SK-N-SH treated with all-trans-retinoic acid at 6 μM for 48 hours (cell line): ENCODE measurements at regions not wholly inside any gene's neighbourhood (a gene's known extent, or its start where the extent isn't known, plus 50 kb on each side); places are given as distances from the start of the nearest gene placed in this dataset.

ENCODE experiments used
- ATAC-seq: fragments of 200-7000 bp; cut with Tn5 transposase; 3 replicates; pipeline ENCODE4 v1.9.1; 2020; ENCODE audit warnings: mild to moderate bottlenecking, moderate library complexity
- ARNTL ChIP-seq: fragments of 450-650 bp; formaldehyde crosslinking; IDR thresholded peaks from 2 replicates; pipeline ENCODE4 v1.5.0; 2020; ENCODE audit warnings: low read depth, mild to moderate bottlenecking, moderate library complexity, borderline replicate concordance
- BACH2 ChIP-seq: fragments of 250-450 bp; sonication (Bioruptor Pico); IDR thresholded peaks from 2 replicates; pipeline ENCODE4 v1.9.0; 2021; ENCODE audit warnings: mild to moderate bottlenecking, borderline replicate concordance
- CSDC2 ChIP-seq: fragments of 250-450 bp; sonication (Bioruptor Pico); IDR thresholded peaks from 2 replicates; pipeline ENCODE4 v1.5.0; 2020; ENCODE audit warnings: mild to moderate bottlenecking, moderate library complexity
- GLIS3 ChIP-seq: fragments of 250-450 bp; sonication (Bioruptor Pico); IDR thresholded peaks from 2 replicates; pipeline ENCODE4 v1.5.0; 2020; ENCODE audit warnings: mild to moderate bottlenecking, moderate library complexity
- ISL1 ChIP-seq: fragments of 250-450 bp; sonication (Bioruptor Pico); IDR thresholded peaks from 2 replicates; pipeline ENCODE4 v2.1.2; 2022; ENCODE audit warnings: mild to moderate bottlenecking, moderate library complexity
- OSR1 ChIP-seq: fragments of 250-450 bp; sonication (Bioruptor Pico); IDR thresholded peaks from 2 replicates; pipeline ENCODE4 v1.8.0; 2022; ENCODE audit warnings: moderate library complexity, mild to moderate bottlenecking, inconsistent platforms
- PATZ1 ChIP-seq: fragments of 250-450 bp; sonication (Bioruptor Pico); IDR thresholded peaks from 2 replicates; pipeline ENCODE4 v1.8.0; 2020; ENCODE audit warnings: mild to moderate bottlenecking, moderate library complexity, borderline replicate concordance
- POU6F1 ChIP-seq: fragments of 250-450 bp; sonication (Bioruptor Pico); IDR thresholded peaks from 2 replicates; pipeline ENCODE4 v1.8.0; 2021; ENCODE audit warnings: low read depth, mild to moderate bottlenecking, moderate library complexity, borderline replicate concordance
- RARB ChIP-seq: fragments of 250-450 bp; sonication (Bioruptor Pico); IDR thresholded peaks from 2 replicates; pipeline ENCODE4 v1.8.0; 2021; ENCODE audit warnings: mild to moderate bottlenecking, moderate library complexity
- SNAI2 ChIP-seq: fragments of 250-450 bp; sonication (Bioruptor Pico); IDR thresholded peaks from 2 replicates; pipeline ENCODE4 v1.5.0; 2020; ENCODE audit warnings: mild to moderate bottlenecking, moderate library complexity
- TOX ChIP-seq: fragments of 250-450 bp; sonication (Bioruptor Pico); IDR thresholded peaks from 2 replicates; pipeline ENCODE4 v1.8.0; 2021; ENCODE audit warnings: mild to moderate bottlenecking, moderate library complexity, borderline replicate concordance
- TSHZ2 ChIP-seq: fragments of 250-450 bp; sonication (Bioruptor Pico); IDR thresholded peaks from 2 replicates; pipeline ENCODE4 v1.5.0; 2020; ENCODE audit warnings: mild to moderate bottlenecking, moderate library complexity
- ZFP3 ChIP-seq: fragments of 250-450 bp; sonication (Bioruptor Pico); IDR thresholded peaks from 2 replicates; pipeline ENCODE4 v1.5.0; 2020; ENCODE audit warnings: mild to moderate bottlenecking, moderate library complexity
- ZFP30 ChIP-seq: fragments of 450-650 bp; formaldehyde crosslinking; IDR thresholded peaks from 2 replicates; pipeline ENCODE4 v1.5.0; 2022; ENCODE audit warnings: mild to moderate bottlenecking, moderate library complexity
- ZNF565 ChIP-seq: fragments of 450-650 bp; formaldehyde crosslinking; conservative IDR thresholded peaks from 2 replicates; pipeline ENCODE4 v1.5.0; 2020; ENCODE audit warnings: low read depth, mild to moderate bottlenecking, moderate library complexity
- ZNF70 ChIP-seq: fragments of 450-650 bp; formaldehyde crosslinking; IDR thresholded peaks from 2 replicates; pipeline ENCODE4 v1.5.0; 2020; ENCODE audit warnings: mild to moderate bottlenecking, moderate library complexity
- ZNF8 ChIP-seq: fragments of 450-650 bp; formaldehyde crosslinking; IDR thresholded peaks from 2 replicates; pipeline ENCODE4 v1.5.0; 2020; ENCODE audit warnings: mild to moderate bottlenecking, moderate library complexity
- TF ChIP-seq, protein P1 (sequence below): fragments of 250-450 bp; sonication (Bioruptor Pico); IDR thresholded peaks from 2 replicates; pipeline ENCODE4 v1.5.1; 2020; ENCODE audit warnings: low read depth, mild to moderate bottlenecking, moderate library complexity
- TF ChIP-seq, protein P2 (sequence below): fragments of 250-450 bp; sonication (Bioruptor Pico); IDR thresholded peaks from 2 replicates; pipeline ENCODE4 v1.5.1; 2021; ENCODE audit warnings: mild to moderate bottlenecking, moderate library complexity

- no peak for TF ChIP-seq POU6F1
These were observed 116.7 kb downstream of the MFAP3L start (continued) for GRCh38 chr4:169909479-169909878.

- no peak for ATAC-seq
- TF ChIP-seq ZFP3 (no peak), ISL1 (no peak), SNAI2 (no peak)
These were observed 118.5 kb downstream of the MFAP3L start for GRCh38 chr4:169907705-169908104.

GRCh38 chr4:169906821-169907220 lies 119.4 kb downstream of the MFAP3L start:
- TF ChIP-seq GLIS3 (CRISPR knock-in tag) (no peak), ZFP3 (no peak), RARB (CRISPR knock-in tag) (no peak), SNAI2 (no peak), ZNF565 (CRISPR knock-in tag) (no peak), OSR1 (CRISPR knock-in tag) (no peak), CSDC2 (CRISPR knock-in tag) (no peak), BACH2 (CRISPR knock-in tag) (no peak), TOX (CRISPR knock-in tag) (no peak), ZNF8 (CRISPR knock-in tag) (no peak), ZFP30 (CRISPR knock-in tag) (no peak), PATZ1 (no peak)
- TF ChIP-seq, protein P1, sequence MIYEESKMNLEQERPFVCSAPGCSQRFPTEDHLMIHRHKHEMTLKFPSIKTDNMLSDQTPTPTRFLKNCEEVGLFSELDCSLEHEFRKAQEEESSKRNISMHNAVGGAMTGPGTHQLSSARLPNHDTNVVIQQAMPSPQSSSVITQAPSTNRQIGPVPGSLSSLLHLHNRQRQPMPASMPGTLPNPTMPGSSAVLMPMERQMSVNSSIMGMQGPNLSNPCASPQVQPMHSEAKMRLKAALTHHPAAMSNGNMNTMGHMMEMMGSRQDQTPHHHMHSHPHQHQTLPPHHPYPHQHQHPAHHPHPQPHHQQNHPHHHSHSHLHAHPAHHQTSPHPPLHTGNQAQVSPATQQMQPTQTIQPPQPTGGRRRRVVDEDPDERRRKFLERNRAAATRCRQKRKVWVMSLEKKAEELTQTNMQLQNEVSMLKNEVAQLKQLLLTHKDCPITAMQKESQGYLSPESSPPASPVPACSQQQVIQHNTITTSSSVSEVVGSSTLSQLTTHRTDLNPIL = no peak

GRCh38 chr4:169906104-169906503 lies 120.1 kb downstream of the MFAP3L start:
- TF ChIP-seq, protein P2, sequence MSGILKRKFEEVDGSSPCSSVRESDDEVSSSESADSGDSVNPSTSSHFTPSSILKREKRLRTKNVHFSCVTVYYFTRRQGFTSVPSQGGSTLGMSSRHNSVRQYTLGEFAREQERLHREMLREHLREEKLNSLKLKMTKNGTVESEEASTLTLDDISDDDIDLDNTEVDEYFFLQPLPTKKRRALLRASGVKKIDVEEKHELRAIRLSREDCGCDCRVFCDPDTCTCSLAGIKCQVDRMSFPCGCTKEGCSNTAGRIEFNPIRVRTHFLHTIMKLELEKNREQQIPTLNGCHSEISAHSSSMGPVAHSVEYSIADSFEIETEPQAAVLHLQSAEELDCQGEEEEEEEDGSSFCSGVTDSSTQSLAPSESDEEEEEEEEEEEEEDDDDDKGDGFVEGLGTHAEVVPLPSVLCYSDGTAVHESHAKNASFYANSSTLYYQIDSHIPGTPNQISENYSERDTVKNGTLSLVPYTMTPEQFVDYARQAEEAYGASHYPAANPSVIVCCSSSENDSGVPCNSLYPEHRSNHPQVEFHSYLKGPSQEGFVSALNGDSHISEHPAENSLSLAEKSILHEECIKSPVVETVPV (CRISPR knock-in tag) = no peak
- no peak for TF ChIP-seq ISL1
- no peak for TF ChIP-seq CSDC2 (CRISPR knock-in tag)
- TF ChIP-seq POU6F1 = no peak
- TF ChIP-seq ZFP3 = no peak
- no peak for TF ChIP-seq BACH2 (CRISPR knock-in tag)
- TF ChIP-seq ZNF565 (CRISPR knock-in tag) = no peak
- no peak for TF ChIP-seq ZNF8 (CRISPR knock-in tag)
- no peak for TF ChIP-seq TSHZ2
- TF ChIP-seq ARNTL (CRISPR knock-in tag) = no peak
- no peak for TF ChIP-seq TOX (CRISPR knock-in tag)
- no peak for TF ChIP-seq ZNF70 (CRISPR knock-in tag)
- ATAC-seq = no peak

More at GRCh38 chr4:169906821-169907220, 119.4 kb downstream of the MFAP3L start:
- ATAC-seq = no peak
